ENCODE measurements at regions not wholly inside any gene's neighbourhood (a gene's known extent, or its start where the extent isn't known, plus 50 kb on each side); places are given as distances from the start of the nearest gene placed in this dataset.

DNA sequence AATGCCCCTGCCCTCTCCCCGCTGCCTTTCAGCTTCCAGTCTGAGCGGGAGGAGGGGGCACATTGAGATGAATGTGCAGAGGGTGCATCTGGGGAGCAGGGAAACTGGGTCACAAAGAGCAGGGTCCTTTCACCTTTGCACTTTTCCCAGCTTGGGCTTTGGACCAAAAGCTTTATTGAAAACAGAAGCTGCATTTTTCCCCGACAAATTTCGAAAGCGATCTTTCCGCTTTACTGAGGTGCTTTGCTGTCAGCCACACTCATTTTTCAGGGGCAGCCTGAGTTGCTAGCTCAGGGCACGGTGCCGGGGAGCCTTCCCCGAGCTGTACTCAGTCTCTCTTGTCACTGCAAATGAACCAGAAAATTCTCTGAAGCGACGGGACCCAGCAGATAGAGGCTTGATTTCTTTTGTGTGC is 283.7 kb upstream of the SOX4 start:
- WGBS, 2 donors, result 71 to 80% methylated on average over 11 of the region's 11 CpGs
- intact Hi-C loops (cut with DNase I; ENCODE audit: low total_unique reads), result no loop called here
- H3K27ac ChIP-seq, result no peak overlapping the region
- DNase-seq, result no peak
- no peaks in the 10 kb centered on the region for H3K36me3 ChIP-seq (ENCODE audit: low read depth, missing control alignments)
- no peak overlapping the region for H3K4me3 ChIP-seq
- no peaks in the 10 kb centered on the region for H3K4me1 ChIP-seq
- no peaks in the 10 kb centered on the region for H3K27me3 ChIP-seq
- no peaks in the 10 kb centered on the region for H3K9me3 ChIP-seq
- no peak for TF ChIP-seq POLR2A (IDR thresholded peaks at IDR 0.05)
- TF ChIP-seq, protein P1, sequence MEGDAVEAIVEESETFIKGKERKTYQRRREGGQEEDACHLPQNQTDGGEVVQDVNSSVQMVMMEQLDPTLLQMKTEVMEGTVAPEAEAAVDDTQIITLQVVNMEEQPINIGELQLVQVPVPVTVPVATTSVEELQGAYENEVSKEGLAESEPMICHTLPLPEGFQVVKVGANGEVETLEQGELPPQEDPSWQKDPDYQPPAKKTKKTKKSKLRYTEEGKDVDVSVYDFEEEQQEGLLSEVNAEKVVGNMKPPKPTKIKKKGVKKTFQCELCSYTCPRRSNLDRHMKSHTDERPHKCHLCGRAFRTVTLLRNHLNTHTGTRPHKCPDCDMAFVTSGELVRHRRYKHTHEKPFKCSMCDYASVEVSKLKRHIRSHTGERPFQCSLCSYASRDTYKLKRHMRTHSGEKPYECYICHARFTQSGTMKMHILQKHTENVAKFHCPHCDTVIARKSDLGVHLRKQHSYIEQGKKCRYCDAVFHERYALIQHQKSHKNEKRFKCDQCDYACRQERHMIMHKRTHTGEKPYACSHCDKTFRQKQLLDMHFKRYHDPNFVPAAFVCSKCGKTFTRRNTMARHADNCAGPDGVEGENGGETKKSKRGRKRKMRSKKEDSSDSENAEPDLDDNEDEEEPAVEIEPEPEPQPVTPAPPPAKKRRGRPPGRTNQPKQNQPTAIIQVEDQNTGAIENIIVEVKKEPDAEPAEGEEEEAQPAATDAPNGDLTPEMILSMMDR (IDR thresholded peaks at IDR 0.05), result no peak

GRCh38 chr6:21310568-21311140 is 282.9 kb upstream of the SOX4 start:
- Histone ChIP-seq H3K4me3 (no peak overlapping the region), H3K36me3 (ENCODE audit: low read depth, missing control alignments) (no peaks in the 10 kb centered on the region), H3K27me3 (no peaks in the 10 kb centered on the region), H3K27ac (no peak overlapping the region), H3K9me3 (no peaks in the 10 kb centered on the region), H3K4me1 (no peaks in the 10 kb centered on the region)
- intact Hi-C loops (cut with DNase I; ENCODE audit: low total_unique reads), result no loop called here
- WGBS, 2 donors, result 82 to 90% methylated on average over 13 of the region's 13 CpGs
- TF ChIP-seq, protein P1 (IDR thresholded peaks at IDR 0.05), result no peak
- TF ChIP-seq POLR2A (IDR thresholded peaks at IDR 0.05), result no peak
- no peak for DNase-seq

- intact Hi-C loops (cut with DNase I; ENCODE audit: low total_unique reads), result no loop called here
- H3K9me3 ChIP-seq, result no peaks in the 10 kb centered on the region
- 98 to 99% methylated on average over 4 of the region's 4 CpGs for WGBS, 2 donors
- no peak for DNase-seq
- TF ChIP-seq, protein P1 (IDR thresholded peaks at IDR 0.05), result no peak
- no peak for TF ChIP-seq POLR2A (IDR thresholded peaks at IDR 0.05)
- no peaks in the 10 kb centered on the region for H3K27me3 ChIP-seq
- no peaks in the 10 kb centered on the region for H3K36me3 ChIP-seq (ENCODE audit: low read depth, missing control alignments)
- H3K4me3 ChIP-seq, result no peak overlapping the region
- H3K27ac ChIP-seq, result no peak overlapping the region
- H3K4me1 ChIP-seq, result no peaks in the 10 kb centered on the region
Observed at GRCh38 chr6:21312118-21312517, 281.4 kb upstream of the SOX4 start.

GRCh38 chr6:21317642-21318041 is 275.9 kb upstream of the SOX4 start:
- WGBS, 2 donors, result 64 to 69% methylated on average over 12 of the region's 12 CpGs
- no peak overlapping the region for H3K4me3 ChIP-seq
- no peak for DNase-seq
- no peak overlapping the region for H3K27ac ChIP-seq
- TF ChIP-seq, protein P1 (IDR thresholded peaks at IDR 0.05), result no peak
- no peak for TF ChIP-seq POLR2A (IDR thresholded peaks at IDR 0.05)
- H3K36me3 ChIP-seq (ENCODE audit: low read depth, missing control alignments), result no peaks in the 10 kb centered on the region
- intact Hi-C loops (cut with DNase I; ENCODE audit: low total_unique reads), result no loop called here
- H3K27me3 ChIP-seq, result no peaks in the 10 kb centered on the region
- no peaks in the 10 kb centered on the region for H3K4me1 ChIP-seq
- no peaks in the 10 kb centered on the region for H3K9me3 ChIP-seq

DNA sequence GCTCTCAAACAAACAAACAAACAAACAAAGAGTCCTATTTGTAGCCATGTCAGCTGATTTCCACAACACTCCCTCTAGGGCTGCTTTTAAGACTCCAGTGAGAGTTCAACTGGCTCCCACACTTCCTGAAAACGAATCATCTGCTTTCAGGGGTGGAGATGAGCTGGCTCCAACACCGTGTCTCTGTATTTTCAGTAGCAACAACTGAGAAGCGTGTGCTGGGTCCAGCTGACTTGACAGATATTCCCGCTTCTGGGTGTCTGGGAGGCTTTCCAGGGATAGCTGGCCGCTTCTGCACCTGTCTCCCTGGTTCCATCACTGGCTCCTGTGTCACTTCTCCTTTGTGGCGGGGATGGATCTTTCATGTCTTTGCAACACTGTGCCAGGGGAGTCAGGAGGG is 272.5 kb upstream of the SOX4 start:
- H3K4me3 ChIP-seq, result no peak overlapping the region
- no peak for TF ChIP-seq POLR2A (IDR thresholded peaks at IDR 0.05)
- TF ChIP-seq, protein P1 (IDR thresholded peaks at IDR 0.05), result no peak
- 74 to 80% methylated on average over 6 of the region's 6 CpGs for WGBS, 2 donors

More for the DNA sequence above, 272.5 kb upstream of the SOX4 start:
- Histone ChIP-seq H3K36me3 (ENCODE audit: low read depth, missing control alignments) (no peaks in the 10 kb centered on the region), H3K27me3 (no peaks in the 10 kb centered on the region), H3K4me1 (no peaks in the 10 kb centered on the region), H3K9me3 (no peaks in the 10 kb centered on the region), H3K27ac (no peak overlapping the region)
- intact Hi-C loops (cut with DNase I; ENCODE audit: low total_unique reads), result no loop called here
- no peak for DNase-seq
